ENCODE measurements at regions not wholly inside any gene's neighbourhood (a gene's known extent, or its start where the extent isn't known, plus 50 kb on each side); places are given as distances from the start of the nearest gene placed in this dataset.

DNA sequence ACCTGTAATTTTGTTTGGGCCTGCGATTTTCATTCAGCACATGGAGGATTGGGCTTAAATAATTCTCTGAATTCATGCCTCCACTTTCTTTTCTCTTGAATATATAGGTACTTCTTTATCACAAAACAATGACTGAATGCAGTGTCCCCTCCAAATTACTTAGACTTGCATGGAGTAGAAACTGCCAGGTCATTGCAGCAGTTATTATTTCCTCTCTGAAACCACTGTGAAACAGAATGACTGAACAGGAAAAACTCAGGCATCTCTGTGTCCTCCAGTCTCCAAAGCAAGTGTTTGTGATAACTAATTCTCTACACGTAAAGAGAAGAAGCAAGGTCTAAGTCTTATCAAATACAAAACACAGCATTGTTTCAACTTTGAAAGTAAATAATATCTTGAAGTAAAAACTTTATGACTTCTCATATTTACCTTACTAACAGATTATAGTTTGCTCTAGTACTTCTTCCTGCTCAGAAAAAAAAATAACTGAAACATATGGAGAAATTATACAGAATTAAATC, 144.5 kb upstream of the DIAPH2 start:
- TF ChIP-seq, protein P1, sequence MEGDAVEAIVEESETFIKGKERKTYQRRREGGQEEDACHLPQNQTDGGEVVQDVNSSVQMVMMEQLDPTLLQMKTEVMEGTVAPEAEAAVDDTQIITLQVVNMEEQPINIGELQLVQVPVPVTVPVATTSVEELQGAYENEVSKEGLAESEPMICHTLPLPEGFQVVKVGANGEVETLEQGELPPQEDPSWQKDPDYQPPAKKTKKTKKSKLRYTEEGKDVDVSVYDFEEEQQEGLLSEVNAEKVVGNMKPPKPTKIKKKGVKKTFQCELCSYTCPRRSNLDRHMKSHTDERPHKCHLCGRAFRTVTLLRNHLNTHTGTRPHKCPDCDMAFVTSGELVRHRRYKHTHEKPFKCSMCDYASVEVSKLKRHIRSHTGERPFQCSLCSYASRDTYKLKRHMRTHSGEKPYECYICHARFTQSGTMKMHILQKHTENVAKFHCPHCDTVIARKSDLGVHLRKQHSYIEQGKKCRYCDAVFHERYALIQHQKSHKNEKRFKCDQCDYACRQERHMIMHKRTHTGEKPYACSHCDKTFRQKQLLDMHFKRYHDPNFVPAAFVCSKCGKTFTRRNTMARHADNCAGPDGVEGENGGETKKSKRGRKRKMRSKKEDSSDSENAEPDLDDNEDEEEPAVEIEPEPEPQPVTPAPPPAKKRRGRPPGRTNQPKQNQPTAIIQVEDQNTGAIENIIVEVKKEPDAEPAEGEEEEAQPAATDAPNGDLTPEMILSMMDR (IDR thresholded peaks at IDR 0.05): no peak
- no peak for TF ChIP-seq POLR2A (IDR thresholded peaks at IDR 0.05)
